NCI-H2171 treated with DMSO at 0.1 percent for 48 hours (cell line): ENCODE measurements at regions not wholly inside any gene's neighbourhood (a gene's known extent, or its start where the extent isn't known, plus 50 kb on each side); places are given as distances from the start of the nearest gene placed in this dataset.
A peak's percentile ranks its signal among the peaks of the same experiment; 100 is the strongest.

Experiments used
- DNase-seq: peaks from one replicate; lab custom pipeline; 2025; lab: John Stamatoyannopoulos, UW

GRCh38 chr5:133738271-133738670 lies 125.9 kb upstream of the FSTL4 start:
- DNase-seq, result no peak

GRCh38 chr5:133736512-133736911 lies 124.2 kb upstream of the FSTL4 start:
- no peak for DNase-seq

- no peak for DNase-seq
These were observed 123.0 kb upstream of the FSTL4 start for GRCh38 chr5:133735346-133735745.

- DNase-seq, result no peak
These were observed 122.6 kb upstream of the FSTL4 start for GRCh38 chr5:133734916-133735315.

- DNase-seq, result no peak
These were observed 120.2 kb upstream of the FSTL4 start for GRCh38 chr5:133732536-133732935.

- DNase-seq, result no peak
These were observed 119.6 kb upstream of the FSTL4 start for GRCh38 chr5:133731951-133732350.

GRCh38 chr5:133730866-133731265 lies 118.5 kb upstream of the FSTL4 start:
- no peak for DNase-seq

- DNase-seq, result no peak
These were observed 118.0 kb upstream of the FSTL4 start for GRCh38 chr5:133730346-133730745.

- DNase-seq, result no peak
These were observed 117.5 kb upstream of the FSTL4 start for GRCh38 chr5:133729800-133730199.

- DNase-seq, result peak; percentile 60
These were observed 116.1 kb upstream of the FSTL4 start for GRCh38 chr5:133728475-133728874.

- no peak for DNase-seq
These were observed 115.3 kb upstream of the FSTL4 start for GRCh38 chr5:133727636-133728035.

GRCh38 chr5:133723651-133724366 lies 111.5 kb upstream of the FSTL4 start:
- no peak for DNase-seq

GRCh38 chr5:133723126-133723525 lies 110.8 kb upstream of the FSTL4 start:
- DNase-seq, result no peak

- DNase-seq, result no peak
These were observed 109.0 kb upstream of the FSTL4 start for GRCh38 chr5:133721365-133721764.

GRCh38 chr5:133718457-133718856 lies 106.1 kb upstream of the FSTL4 start:
- no peak for DNase-seq

- no peak for DNase-seq
These were observed 104.3 kb upstream of the FSTL4 start for GRCh38 chr5:133716532-133717183.

GRCh38 chr5:133715616-133716015 lies 103.3 kb upstream of the FSTL4 start:
- DNase-seq, result no peak

- no peak for DNase-seq
These were observed 102.9 kb upstream of the FSTL4 start for GRCh38 chr5:133715216-133715615.

GRCh38 chr5:133714161-133714915 lies 102.0 kb upstream of the FSTL4 start:
- DNase-seq, result peak; percentile 17

- no peak for DNase-seq
These were observed 101.4 kb upstream of the FSTL4 start for GRCh38 chr5:133713751-133714150.

GRCh38 chr5:133713209-133713608 lies 100.9 kb upstream of the FSTL4 start:
- DNase-seq, result no peak

GRCh38 chr5:133712562-133712961 lies 100.2 kb upstream of the FSTL4 start:
- DNase-seq, result no peak

GRCh38 chr5:133709209-133709725 lies 96.9 kb upstream of the FSTL4 start:
- DNase-seq, result peak; percentile 17
